IPS-NIHi7 (cell line): ENCODE measurements at regions not wholly inside any gene's neighbourhood (a gene's known extent, or its start where the extent isn't known, plus 50 kb on each side); places are given as distances from the start of the nearest gene placed in this dataset.
"Not testable (repeated sequence)": the region's sequence is repeated elsewhere in the genome, so short reads cannot be mapped to it uniquely, and the experiment has no call there.

ENCODE experiments used
- DNase-seq: peaks from one replicate; pipeline ENCODE4 v3.0.0; 2012; ENCODE audit warnings: mixed read lengths; ENCODE audit errors: extremely low spot score

DNA sequence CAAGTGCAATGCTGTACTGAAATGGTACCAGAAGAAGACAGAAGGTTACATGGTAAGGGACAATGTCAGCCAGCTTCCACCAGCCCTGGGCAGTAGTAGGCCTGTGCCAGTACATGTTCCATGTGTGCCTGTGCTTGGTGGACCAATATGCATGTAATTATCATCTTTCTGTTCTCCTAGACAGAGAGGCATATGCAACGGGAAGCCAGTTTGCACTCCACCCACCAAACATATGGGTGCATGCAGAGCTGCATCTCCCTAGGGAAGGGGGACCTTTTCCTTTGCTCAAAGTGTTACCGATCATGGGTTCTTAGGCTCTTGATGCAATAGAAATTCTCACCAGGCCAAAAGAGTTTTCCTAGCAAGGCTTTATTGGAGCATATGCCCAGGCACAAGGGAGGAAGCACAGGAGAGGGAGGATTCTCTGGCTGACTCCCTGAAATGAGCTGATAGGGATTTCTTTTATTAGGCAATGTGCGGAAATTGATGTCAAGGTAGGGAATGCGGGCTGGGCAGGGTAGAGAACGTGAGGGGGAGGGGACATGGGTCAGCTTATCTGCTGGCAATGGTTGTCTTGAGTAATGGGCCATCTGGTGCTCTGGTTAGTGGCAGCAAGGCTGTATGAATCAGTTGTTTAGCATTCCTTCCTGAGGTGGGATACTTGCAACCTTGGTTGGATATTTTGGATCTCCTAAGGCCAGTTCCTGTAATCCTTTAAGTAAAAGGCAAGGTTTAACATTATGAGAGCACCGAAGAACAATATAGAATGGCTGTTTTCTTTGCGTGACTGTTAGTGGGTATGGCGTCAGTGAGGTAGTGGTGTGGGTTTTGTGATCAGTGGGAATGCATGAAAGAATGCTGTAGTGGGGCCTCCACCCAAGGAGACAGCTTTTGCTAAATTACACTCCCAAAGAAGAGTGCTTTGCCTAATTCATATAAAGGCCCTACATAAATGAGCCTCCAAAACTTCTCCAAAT, 102.5 kb downstream of the CDRT15L2 start:
- not testable (repeated sequence) for DNase-seq

DNA sequence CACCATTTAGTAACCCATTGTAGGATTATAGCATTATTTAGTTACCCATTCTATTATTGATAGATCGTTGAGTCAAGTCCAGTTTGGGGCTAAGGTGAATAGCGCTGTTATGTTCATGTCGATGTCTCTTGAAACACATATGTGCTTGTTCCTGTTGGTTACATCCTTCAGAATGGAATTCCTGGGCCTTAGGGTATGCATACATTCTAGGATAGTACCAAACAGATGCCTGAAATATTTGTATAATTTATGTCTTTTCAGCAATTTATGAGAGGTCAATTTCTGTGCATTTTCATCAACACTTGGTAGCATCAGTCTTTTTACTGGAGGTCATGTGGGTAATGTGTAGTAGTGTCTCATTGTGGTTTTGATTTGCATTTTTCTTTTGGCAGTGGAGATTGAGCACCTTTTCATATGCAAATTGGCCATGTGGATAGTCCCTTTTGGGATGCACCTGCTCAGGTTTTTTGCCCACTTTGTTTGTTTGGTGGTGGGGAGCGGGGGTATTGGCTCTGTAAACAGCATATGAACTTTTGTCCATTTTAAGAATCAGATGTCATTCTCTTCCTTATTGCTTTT, 104.2 kb downstream of the CDRT15L2 start:
- DNase-seq: not testable (repeated sequence)

DNA sequence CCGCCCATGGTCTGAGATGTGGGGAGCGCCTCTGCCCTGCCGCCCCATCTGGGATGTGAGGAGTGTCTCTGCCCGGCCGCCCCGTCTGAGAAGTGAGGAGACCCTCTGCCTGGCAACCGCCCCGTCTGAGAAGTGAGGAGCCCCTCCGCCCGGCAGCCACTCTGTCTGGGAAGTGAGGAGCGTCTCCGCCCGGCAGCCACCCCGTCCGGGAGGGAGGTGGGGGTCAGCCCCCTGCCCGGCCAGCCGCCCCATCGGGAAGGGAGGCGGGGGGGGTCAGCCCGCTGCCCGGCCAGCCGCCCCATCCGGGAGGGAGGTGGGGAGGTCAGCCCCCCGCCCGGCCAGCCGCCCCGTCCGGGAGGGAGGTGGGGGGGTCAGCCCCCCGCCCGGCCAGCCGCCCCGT, 105.5 kb downstream of the CDRT15L2 start:
- DNase-seq: not testable (repeated sequence)

DNA sequence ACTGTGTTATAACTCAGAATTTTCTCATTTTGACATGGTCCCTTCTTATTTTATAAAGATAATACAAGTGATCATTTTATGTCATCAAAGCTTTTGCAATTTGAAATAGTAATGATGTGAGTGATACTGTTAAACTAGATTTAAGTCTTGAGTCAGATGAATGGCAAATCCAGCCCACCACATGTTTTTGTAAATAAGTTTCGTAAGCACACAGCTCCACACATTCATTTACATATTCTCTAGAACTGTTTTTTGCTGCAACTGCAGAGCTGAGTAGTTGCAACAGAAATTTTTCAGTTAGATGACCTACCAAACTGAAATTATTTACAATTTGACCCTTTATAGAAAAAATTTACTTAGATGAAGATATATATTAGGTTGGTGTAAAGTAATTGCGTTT, 108.1 kb downstream of the CDRT15L2 start:
- DNase-seq: not testable (repeated sequence)

DNA sequence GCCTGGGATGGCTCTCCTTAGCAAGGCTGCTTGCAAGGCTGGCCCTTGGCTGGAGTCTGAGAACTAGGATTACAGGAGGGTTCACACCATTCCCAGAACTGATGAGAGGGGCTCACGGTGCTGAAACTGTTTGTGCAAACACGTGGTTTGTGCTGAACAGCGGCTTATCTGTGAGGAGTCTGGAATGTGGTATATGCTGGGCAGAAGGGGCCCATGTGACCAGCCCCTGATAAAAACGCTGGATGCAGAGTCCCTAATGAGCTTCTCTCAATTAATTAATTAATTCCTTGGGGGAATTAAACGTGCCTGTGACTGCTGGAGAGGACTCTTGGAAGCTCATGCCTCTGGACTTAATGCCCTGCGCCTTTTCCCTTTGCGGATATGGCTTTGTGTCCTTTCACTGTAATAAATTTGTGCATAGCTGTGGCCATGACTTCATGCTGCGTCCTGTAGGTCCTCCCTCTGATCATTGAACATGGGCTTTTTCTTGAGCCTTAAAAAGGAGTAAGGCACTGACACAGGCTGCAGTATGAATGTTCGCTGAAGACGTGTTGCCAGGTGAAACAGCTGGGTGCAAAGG, 109.7 kb downstream of the CDRT15L2 start:
- not testable (repeated sequence) for DNase-seq

DNA sequence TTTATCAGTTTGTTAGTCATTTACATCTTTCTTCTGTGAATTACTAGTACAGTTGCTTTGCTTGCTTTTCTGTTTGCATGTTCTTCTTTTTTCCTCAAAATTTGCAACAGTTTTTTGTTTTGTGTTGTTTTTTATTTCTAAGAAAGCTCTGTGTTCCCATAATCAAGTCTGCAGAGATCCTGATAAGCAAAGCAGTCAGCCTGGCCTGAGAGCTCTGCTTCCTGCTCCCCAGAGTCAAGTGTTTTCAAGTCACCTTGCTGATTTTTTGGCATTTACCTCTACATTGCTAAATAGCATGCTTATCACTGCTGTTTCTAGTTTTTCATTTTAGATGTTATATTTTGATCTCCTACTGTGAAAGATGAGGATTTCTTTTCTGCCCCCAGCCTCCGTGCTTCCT, 113.2 kb downstream of the CDRT15L2 start:
- not testable (repeated sequence) for DNase-seq

DNA sequence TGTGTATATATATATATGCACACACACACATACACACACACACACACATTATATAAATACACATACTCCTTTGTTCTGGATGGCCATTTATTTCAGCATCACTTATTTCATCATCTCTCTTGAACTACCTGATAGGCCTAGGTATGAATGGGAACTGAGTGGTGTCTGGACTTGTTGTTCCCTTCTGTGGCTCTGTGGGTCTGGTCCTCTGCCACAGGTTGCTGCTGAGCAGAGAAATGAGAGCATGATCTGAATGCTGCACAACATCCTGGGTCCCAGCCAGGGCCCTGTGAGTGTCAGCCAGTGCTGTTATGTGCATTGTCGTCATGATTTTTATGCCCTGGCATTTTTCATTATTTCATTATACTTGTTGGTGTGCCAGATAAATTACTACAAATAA, 116.3 kb downstream of the CDRT15L2 start:
- DNase-seq: not testable (repeated sequence)

DNA sequence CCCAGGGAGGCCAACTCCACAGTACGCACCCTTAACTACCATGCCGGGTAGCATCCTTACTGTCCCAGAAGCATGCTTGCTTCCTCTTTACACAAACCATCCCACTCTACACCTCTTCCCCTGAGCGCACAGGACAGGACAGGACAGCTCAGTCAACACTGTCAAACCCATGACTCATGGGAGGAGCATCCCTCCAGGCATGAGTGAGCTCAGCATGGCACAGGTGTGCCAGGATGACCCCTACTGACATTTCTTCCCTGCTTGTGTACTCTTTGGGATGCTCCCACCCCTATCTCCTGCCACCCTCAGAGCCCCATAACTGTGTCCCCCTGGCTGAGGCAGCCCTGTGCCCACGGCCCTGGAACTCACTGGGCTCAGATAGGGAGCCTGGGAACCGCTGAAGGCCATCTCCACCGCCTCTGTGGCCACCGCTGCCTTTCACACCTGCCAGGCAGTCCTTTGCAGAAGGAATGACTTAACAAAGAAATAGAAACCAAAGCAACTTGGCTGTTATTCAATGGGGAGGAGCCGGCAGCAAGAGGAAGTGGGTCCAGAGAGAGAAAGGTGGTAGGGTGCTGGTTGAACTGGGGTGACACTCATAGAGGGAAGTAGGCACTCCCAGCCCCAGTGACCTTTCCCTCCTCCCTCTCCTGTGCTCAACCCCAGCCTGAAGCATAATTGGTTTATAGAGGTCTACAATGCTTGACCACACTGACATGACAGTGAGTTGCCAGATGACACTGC, 119.1 kb downstream of the CDRT15L2 start:
- not testable (repeated sequence) for DNase-seq

DNA sequence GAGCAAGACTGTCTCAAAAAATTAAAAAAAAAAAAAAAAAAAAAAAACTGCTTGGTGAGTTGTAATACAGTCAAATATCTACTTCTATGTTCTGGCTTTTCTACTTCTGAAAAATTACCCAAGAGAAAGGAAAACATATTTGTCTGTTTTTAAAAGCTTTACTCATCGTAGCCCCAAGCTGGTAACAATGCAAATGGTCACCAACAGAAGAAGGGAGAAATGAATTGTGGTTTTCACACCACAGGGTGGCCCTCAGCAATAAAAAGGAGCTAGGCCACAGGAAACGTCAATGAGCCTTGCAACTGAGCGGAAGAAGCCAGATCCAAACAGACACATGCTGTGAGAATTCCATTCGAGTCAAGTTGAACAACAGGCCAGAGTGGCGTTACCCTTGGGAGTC, 121.0 kb downstream of the CDRT15L2 start:
- not testable (repeated sequence) for DNase-seq

DNA sequence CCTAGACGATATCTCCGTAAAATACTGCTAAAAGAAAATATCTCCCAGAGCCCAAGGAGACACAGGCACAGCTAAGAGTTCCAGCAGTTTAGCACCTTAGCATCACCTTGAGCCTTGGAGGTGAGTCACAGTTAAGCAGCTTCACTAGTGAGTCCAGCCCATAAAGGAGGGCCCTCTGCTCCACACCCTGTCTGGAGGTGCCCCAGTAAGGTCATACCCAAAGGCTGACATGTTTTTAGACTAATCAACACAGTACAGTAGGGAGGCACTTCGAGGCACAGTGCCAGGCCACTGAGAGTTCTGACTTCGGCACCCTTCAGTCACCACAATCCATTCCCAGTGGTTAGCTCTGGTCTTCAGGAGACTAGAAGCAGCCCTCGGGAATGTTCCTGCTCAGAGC, 121.8 kb downstream of the CDRT15L2 start:
- not testable (repeated sequence) for DNase-seq

DNA sequence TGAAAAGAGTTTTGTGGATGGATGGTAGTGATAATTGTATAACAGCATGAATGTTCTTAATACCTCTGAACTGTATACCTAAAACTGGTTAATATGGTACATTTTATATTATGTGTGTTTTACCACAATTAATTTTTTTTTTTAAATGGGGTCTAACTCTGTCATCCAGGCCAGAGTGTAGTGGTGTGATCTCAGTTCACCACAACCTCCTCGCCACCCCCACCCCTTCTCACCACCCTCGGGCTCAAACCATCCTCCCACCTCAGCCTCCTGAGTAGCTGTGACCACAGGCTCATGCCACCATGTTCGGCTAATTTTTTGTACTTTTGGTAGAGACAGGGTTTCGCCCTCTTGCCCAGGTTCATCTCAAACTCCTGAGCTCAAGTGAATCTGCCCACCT, 123.2 kb downstream of the CDRT15L2 start:
- DNase-seq: no peak

DNA sequence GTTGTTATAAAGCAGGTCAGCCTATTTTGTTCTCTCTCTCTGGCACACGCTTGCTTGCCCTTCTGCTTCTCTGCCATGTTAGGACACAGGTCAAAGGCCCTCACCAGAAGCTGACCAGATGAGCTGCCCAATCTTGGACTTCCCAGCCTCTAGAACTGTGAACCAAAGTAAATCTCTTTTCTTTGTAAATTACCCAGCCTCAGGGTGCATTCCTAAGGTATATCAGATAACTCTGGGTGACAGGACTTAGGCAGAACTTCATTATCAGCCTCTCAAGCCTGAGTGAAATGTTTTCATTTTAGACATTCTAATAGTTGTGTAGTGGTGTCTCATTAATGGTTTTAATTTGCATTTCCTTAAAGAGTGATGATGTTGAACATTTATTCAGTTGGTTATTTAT, 124.3 kb downstream of the CDRT15L2 start:
- no peak for DNase-seq

DNA sequence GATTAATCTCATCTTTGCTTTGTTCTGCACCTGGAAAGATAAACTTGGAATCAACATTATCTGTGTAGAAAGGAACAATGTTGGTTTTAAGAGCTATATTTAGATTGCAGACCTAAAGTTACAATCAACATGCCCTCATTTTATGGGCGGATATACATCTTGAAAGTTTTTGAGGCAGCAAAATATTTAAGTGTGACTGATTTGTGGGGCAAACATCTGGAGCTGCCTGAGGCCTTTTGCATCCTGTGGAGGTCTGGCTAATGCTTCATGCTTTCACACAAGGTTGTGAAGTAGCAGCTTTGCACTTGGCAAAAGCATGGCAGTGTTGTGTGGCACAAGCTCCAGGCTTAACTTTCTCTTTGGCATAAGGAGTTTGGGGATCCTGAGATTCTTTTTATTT, 125.7 kb downstream of the CDRT15L2 start:
- not testable (repeated sequence) for DNase-seq

DNA sequence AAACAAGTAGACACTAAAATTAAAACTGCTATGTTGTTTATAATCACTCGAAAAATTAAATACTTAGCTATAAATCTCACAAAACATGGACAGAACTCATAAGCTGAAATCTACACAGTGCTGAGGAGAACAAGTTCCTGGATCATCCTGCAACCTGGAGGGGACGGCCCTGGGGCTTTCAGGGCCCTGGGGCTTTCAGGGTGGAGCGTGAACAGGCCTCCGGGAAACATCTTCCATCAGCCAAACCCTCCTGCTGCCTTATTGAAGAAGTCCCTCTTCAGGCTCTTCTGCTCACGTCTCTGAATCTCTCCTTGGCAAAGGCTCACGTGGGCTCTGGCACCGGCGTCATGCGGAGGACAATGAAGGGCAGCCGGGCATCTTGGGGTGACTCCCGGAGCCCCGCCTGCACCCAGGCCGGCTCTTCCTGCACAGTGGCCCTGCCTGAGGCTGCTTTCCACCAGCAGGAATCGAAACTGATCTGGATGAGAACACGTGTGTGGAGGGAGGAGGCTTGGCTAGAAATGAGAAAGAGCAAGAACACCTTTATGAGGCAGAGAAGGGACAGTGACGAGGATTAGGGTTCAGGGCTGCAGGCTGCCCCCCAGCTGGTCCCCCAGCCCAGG, 127.3 kb downstream of the CDRT15L2 start:
- DNase-seq: no peak

DNA sequence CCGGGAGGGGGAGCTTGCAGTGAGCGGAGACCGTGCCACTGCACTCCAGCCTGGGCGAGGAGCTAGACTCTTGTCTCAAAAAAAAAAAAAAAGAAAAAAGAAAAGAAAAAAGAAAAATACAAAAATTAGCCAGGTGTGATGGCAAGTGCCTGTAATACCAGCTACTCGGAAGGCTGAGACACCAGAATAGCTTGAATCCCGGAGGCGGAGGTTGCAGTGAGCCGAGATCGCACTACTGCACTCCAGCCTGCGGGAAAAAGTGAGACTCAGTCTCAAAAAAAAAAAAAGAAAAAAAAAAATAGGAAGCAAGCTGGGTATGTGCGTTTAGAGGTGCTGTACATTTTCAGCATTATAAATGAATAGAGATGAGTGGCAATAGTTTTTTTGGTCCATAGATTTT, 129.3 kb downstream of the CDRT15L2 start:
- not testable (repeated sequence) for DNase-seq

DNA sequence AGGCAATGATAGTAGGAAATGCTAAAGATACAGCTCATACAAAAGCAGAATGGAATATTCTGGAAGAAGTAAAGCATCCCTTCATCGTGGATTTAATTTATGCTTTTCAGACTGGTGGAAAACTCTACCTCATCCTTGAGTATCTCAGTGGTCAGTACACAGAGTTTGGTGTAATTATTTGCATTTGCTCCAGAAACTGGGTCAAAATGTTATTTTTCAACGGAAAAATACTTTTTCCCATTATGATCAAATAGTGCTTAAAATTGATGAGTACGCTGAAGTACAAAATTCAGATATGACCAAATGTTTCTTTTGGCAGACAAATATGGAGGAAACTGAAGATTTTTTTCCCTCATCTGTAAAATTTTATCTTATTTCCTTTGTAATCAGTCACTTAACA, 137.0 kb downstream of the CDRT15L2 start:
- not testable (repeated sequence) for DNase-seq

DNA sequence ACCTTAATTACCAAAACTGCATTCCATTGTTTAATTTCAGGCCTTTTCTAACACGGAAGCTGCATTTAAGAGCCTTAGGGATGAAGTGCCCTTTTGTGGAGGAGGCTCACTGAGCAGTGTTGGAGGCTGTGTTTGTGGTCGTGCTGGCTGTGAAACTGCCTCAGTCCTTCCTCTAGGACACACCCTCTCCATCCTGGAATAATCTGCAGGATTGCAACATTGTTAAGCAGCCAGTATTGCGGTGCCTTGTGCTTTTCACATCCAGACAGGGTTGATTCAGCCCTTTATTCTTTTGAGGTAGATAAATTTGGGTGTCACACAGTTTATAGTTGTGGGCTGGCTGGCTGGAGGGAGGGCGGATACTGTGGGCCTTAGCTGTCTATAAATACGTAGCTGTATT, 141.6 kb downstream of the CDRT15L2 start:
- no peak for DNase-seq

DNA sequence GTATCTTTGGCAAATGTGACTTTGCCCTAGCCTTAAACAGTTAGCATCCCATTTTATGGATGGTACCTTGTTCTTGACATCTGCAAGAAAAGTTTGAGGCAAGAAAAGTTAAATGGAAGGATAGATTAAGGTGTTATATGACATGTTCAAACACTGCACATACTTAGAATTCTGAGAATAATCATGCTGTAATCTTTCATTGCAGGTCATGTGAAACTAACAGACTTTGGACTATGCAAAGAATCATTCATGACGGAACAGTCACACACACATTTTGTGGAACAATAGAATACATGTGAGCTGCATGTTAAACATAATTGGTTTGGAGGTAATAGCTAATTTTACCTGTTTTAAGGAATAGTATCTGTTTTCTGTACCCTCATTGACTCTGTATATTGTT, 144.9 kb downstream of the CDRT15L2 start:
- DNase-seq: not testable (repeated sequence)

DNA sequence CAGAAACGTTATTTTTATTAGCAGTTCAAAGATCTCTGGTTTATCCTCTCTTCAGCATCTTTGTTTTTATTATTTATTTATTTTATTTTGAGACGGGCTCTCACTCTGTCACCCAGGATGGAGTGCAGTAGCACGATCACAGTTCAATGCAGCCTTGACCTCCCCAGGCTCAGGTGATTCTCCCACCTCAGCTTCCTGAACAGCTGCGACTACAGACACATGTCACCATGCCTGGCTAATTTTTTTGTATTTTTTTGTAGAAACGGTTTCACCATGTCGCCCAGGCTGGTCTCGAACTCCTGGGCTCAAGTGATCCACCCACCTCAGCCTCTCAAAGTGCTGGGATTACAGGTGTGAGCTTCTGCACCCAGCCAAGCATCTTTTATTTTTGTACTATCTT, 147.7 kb downstream of the CDRT15L2 start:
- DNase-seq: not testable (repeated sequence)

DNA sequence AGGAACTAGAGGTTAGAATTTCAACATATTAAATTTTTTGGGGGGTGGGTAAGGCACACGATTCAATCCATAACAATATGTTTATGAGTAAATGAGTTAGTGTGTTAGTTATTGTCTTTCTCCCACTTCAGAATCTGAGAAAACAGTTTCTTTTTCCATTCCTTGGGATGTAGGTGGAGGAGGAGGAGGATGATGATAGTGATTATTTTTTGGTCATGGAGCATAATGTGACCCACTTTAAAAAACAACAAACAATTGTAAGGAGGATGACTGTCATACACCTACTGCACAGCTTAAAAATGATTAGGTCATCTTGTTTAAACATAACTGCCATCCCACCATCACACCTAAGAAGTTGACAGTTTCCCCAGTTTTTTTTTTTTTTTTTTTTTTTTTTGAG, 148.7 kb downstream of the CDRT15L2 start:
- DNase-seq: no peak

DNA sequence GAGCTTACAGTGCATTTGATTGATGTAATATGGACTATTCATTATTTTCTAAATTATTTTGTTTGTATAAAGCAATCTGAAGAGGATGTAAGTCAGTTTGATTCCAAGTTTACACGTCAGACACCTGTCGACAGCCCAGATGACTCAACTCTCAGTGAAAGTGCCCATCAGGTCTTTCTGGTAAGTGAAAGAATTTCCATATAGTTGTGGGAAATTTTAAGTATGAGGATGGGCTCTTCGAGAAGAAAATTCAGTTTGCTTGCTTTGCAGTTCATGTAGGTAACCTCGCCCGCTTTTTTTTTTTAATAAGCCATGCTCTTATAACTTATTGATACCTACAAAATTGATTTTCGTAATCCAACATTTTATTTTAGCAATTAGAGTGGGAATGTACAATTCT, 151.6 kb downstream of the CDRT15L2 start:
- DNase-seq: not testable (repeated sequence)
